Sigmoid colon (tissue), 6 donors: ENCODE measurements at regions not wholly inside any gene's neighbourhood (a gene's known extent, or its start where the extent isn't known, plus 50 kb on each side); places are given as distances from the start of the nearest gene placed in this dataset.
A peak's percentile ranks its signal among the peaks of the same experiment; 100 is the strongest.

ENCODE experiments used
- DNase-seq: peaks from one replicate; pipeline ENCODE4 v3.0.0-alpha.2; 2019
- H3K27ac ChIP-seq, 4 donors: fragments of 200-600 bp; sonication (generic); one replicate each; pipeline ENCODE4 v1.5.1; 2016 to 2019; ENCODE audit warnings: mild to moderate bottlenecking in 1 of 4
- H3K27me3 ChIP-seq, 3 donors: fragments of 200-600 bp; sonication (generic); one replicate each; pipeline ENCODE4 v1.5.1; 2019; ENCODE audit warnings: mild to moderate bottlenecking in 1 of 3
- H3K36me3 ChIP-seq, 4 donors: fragments of 200-600 bp; sonication (generic); one replicate each; pipeline ENCODE4 v1.5.1; 2016 to 2019
- H3K4me1 ChIP-seq, 4 donors: fragments of 200-600 bp; sonication (generic); one replicate each; pipeline ENCODE4 v1.5.1; 2017 to 2019
- H3K4me3 ChIP-seq, 4 donors: fragments of 200-600 bp; sonication (generic); one replicate each; pipeline ENCODE4 v1.5.1; 2017 to 2019; ENCODE audit warnings: mild to moderate bottlenecking in 2 of 4, moderate library complexity in 1 of 4
- H3K9me3 ChIP-seq, 4 donors: fragments of 200-600 bp in 3 of 4; sonication (generic) in 3 of 4; one replicate each; pipeline versions ENCODE4 v1.5.1 to v1.6.1; 2013 to 2019
- EP300 ChIP-seq, 4 donors: sonication (generic); formaldehyde crosslinking; IDR thresholded peaks; one replicate each; pipeline ENCODE4 v1.6.1; 2017; ENCODE audit warnings: antibody characterized with exemption in 4 of 4
- POLR2A ChIP-seq, 2 donors: fragments of 450-650 bp; IDR thresholded peaks; one replicate each; pipeline ENCODE4 v1.6.1; 2016; ENCODE audit warnings: antibody characterized with exemption in 2 of 2, mild to moderate bottlenecking in 2 of 2, moderate library complexity in 2 of 2
- POLR2AphosphoS5 ChIP-seq, 4 donors: sonication (generic); formaldehyde crosslinking; IDR thresholded peaks; one replicate each; pipeline ENCODE4 v1.6.1; 2017; ENCODE audit warnings: antibody characterized with exemption in 4 of 4
- WGBS, 2 donors: extraction: QIAGEN DNeasy Blood & Tissue Kit; methylation state at CpG; one replicate each; pipeline ENCODE4 v1.1.7; 2013; 5-methylcytosine and 5-hydroxymethylcytosine counted together
- intact Hi-C: fragments of 100-400 bp; cut with DNase I; formaldehyde crosslinking; loops from one replicate; pipeline ENCODE4 v1.15.1; 2023
- TF ChIP-seq, protein P1 (sequence below), 4 experiments: fragments of 450-650 bp in 3 of 4; fragments of 200-600 bp in 1 of 4; IDR thresholded peaks; one replicate each; pipeline ENCODE4 v1.5.1; 2016 to 2019; ENCODE audit warnings: antibody characterized with exemption in 4 of 4, mild to moderate bottlenecking in 3 of 4, moderate library complexity in 2 of 4
- donor health status: healthy with polysubstance abuse.
- donor health status: healthy.

DNA sequence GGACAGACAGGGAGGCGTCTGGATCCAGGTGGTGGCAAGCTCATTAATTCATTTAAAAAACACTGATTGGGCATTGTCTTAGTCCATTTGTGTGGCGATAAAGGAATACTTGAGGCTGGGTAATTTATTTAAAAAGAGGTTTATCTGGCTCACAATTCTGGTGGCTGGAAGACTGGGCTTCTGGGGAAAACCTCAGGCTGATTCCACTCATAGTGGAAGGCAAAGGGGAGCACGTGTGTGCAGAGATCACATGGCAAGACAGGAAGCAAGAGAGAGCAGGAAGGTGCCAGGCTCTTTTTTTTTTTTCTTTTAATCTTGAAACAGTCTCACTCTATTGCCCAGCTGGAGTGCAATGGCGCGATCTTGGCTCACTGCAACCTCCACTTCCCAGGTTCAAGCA, 100.2 kb upstream of the METTL14 start:
- Histone ChIP-seq H3K4me1 (no peaks in the 10 kb centered on the region), H3K27ac (peak overlapping the region in 1 of 4 donors; percentile 45), H3K27me3 (peaks cover 0 to 18% (median 0%) of the 10 kb centered on the region in 3 donors), H3K9me3 (no peaks in the 10 kb centered on the region), H3K36me3 (no peaks in the 10 kb centered on the region), H3K4me3 (no peak overlapping the region)
- TF ChIP-seq EP300 (IDR thresholded peaks at IDR 0.05) (no peak), POLR2AphosphoS5 (IDR thresholded peaks at IDR 0.05) (no peak), POLR2A (IDR thresholded peaks at IDR 0.05) (no peak)
- TF ChIP-seq, protein P1, sequence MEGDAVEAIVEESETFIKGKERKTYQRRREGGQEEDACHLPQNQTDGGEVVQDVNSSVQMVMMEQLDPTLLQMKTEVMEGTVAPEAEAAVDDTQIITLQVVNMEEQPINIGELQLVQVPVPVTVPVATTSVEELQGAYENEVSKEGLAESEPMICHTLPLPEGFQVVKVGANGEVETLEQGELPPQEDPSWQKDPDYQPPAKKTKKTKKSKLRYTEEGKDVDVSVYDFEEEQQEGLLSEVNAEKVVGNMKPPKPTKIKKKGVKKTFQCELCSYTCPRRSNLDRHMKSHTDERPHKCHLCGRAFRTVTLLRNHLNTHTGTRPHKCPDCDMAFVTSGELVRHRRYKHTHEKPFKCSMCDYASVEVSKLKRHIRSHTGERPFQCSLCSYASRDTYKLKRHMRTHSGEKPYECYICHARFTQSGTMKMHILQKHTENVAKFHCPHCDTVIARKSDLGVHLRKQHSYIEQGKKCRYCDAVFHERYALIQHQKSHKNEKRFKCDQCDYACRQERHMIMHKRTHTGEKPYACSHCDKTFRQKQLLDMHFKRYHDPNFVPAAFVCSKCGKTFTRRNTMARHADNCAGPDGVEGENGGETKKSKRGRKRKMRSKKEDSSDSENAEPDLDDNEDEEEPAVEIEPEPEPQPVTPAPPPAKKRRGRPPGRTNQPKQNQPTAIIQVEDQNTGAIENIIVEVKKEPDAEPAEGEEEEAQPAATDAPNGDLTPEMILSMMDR (IDR thresholded peaks at IDR 0.05) = no peak
- WGBS, 2 donors = 76 to 79% methylated on average over 5 of the region's 5 CpGs
- no peak for DNase-seq
- intact Hi-C loops = no loop called here

DNA sequence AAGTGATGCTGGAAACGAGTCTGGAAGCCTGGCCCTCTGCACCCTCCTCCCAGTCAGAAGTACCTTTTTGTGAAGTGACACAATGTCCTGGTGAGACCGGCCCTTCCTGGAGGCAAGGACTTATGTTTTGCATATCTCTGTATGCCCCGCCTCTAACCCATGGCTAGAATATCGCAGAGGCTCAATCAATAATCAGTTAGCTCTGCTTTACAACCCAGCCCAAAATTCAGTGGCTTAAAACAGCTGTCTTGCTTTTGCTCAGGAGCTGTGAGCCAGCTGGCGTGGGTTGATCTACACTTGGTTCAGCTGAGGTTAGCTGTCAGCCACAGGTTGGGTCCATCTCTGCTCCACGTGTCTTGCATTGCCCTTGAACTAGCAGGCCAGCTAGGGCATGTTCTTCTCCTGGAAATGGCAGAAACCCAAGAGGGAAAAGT, 98.8 kb upstream of the METTL14 start:
- 52 to 57% methylated on average over 6 of the region's 6 CpGs for WGBS, 2 donors
- no peak for TF ChIP-seq POLR2A (IDR thresholded peaks at IDR 0.05)
- TF ChIP-seq POLR2AphosphoS5 (IDR thresholded peaks at IDR 0.05) = peak in 2 of 4 donors; percentile 21 to 56
- no peaks in the 10 kb centered on the region for H3K36me3 ChIP-seq
- H3K4me1 ChIP-seq = no peaks in the 10 kb centered on the region
- H3K4me3 ChIP-seq = no peak overlapping the region
- peaks cover 0 to 18% (median 0%) of the 10 kb centered on the region in 3 donors for H3K27me3 ChIP-seq
- peak; percentile 77 for DNase-seq
- intact Hi-C loops = no loop called here
- peak overlapping the region in 3 of 4 donors; percentile 35 to 45 (median 44) for H3K27ac ChIP-seq
- no peaks in the 10 kb centered on the region for H3K9me3 ChIP-seq

DNA sequence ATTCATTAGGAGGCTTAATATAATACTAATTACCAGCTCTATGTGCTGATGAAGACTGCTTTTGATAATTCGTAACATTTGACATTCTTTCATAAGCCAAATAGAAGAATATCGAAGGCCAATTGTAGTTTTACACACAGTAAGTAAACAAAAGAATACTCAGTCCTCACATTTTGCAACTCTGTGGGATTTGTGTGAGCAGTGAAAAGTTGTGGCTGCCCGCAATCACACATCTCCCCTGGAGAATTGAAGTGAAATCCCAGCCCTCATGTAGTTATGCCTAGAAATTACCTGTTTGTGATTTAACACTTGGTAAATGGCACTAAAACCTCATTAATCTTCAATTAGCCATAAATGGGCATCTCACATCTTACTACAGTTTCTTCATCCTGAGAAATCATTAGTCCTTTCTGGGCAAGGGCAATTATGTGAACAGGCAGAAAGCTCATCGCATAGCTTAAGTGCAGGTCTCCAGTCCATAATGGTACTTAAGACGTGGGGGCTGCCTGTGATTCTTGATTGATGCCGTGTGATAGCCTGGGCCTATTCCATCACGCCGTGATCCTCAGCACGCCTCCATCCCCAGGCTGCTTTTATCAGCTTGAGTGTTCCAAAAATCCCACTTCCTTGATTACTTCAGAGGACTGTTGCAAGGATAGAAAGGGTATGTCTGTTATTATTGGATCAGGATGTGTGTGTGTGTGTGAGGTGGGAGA, 97.9 kb upstream of the METTL14 start:
- H3K4me3 ChIP-seq = no peak overlapping the region
- peak overlapping the region in 2 of 4 donors; percentile 35 to 44 for H3K27ac ChIP-seq
- peaks cover 0 to 18% (median 0%) of the 10 kb centered on the region in 3 donors for H3K27me3 ChIP-seq
- no peak for DNase-seq
- TF ChIP-seq, protein P1 (IDR thresholded peaks at IDR 0.05) = no peak
- TF ChIP-seq POLR2A (IDR thresholded peaks at IDR 0.05) (no peak), EP300 (IDR thresholded peaks at IDR 0.05) (no peak), POLR2AphosphoS5 (IDR thresholded peaks at IDR 0.05) (no peak)
- 81 to 87% methylated on average over 9 of the region's 9 CpGs for WGBS, 2 donors
- intact Hi-C loops = no loop called here
- H3K4me1 ChIP-seq = peaks cover 0 to 3% (median 0%) of the 10 kb centered on the region in 4 donors
- no peaks in the 10 kb centered on the region for H3K9me3 ChIP-seq
- H3K36me3 ChIP-seq = no peaks in the 10 kb centered on the region

DNA sequence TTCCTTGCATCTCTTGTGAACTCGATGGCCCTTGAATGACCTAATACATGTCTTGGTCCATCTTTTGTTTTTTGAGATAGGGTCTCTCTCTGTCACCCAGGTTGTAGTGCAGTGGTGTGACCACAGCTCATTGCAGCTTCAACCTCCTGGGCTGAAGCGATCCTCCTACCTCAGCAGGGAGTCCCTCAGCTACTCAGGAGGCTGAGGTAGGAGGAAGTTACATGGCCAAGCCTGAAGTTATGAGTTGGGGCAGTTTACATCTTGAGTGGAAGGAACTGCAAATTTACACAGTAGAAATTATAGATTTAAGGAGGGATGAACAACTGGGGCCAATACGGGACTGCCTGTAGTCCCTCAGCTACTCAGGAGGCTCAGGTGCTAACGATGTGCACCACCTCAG, 97.2 kb upstream of the METTL14 start:
- no peak for DNase-seq
- H3K4me1 ChIP-seq = peaks cover 0 to 5% (median 0%) of the 10 kb centered on the region in 4 donors
- 79 to 89% methylated on average over 4 of the region's 4 CpGs for WGBS, 2 donors
- intact Hi-C loops = no loop called here
- H3K27ac ChIP-seq = no peak overlapping the region
- H3K9me3 ChIP-seq = no peaks in the 10 kb centered on the region
- TF ChIP-seq, protein P1 (IDR thresholded peaks at IDR 0.05) = no peak
- TF ChIP-seq EP300 (IDR thresholded peaks at IDR 0.05) = no peak
- TF ChIP-seq POLR2AphosphoS5 (IDR thresholded peaks at IDR 0.05) = no peak
- no peak for TF ChIP-seq POLR2A (IDR thresholded peaks at IDR 0.05)
- H3K27me3 ChIP-seq = peaks cover 0 to 18% (median 0%) of the 10 kb centered on the region in 3 donors
- no peaks in the 10 kb centered on the region for H3K36me3 ChIP-seq
- no peak overlapping the region for H3K4me3 ChIP-seq

DNA sequence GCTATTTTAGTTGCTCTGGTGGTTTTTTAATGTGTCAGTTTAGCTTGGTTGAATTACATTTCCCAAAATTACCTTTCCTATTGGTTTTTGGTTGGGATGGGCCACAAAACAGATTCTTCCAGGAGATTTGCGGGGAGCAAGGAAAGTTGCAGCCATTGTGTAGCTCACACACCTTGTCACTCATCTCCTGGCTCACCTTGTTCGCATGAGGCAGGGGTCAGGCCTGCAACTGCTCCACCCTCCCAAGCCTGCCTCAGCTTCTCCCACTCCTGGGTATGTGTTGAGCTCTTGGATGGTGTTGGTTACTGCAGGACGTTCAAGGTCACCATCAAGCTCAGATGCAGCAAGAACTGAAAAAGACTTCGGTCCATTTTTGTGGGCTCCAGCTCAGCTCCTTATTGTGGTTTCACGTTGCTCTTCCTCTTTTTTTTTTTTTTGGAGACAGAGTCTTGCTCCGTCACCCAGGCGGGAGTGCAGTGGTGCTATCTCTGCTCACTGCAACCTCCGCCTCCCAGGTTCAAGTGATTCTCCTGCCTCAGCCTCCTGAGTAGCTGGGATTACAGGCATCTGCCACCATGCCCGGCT, 95.6 kb upstream of the METTL14 start:
- no peak overlapping the region for H3K27ac ChIP-seq
- no peaks in the 10 kb centered on the region for H3K36me3 ChIP-seq
- peaks cover 0 to 5% (median 0%) of the 10 kb centered on the region in 4 donors for H3K4me1 ChIP-seq
- no peaks in the 10 kb centered on the region for H3K9me3 ChIP-seq
- WGBS, 2 donors = 88 to 92% methylated on average over 9 of the region's 9 CpGs
- TF ChIP-seq POLR2A (IDR thresholded peaks at IDR 0.05) (no peak), EP300 (IDR thresholded peaks at IDR 0.05) (no peak), POLR2AphosphoS5 (IDR thresholded peaks at IDR 0.05) (no peak)
- TF ChIP-seq, protein P1 (IDR thresholded peaks at IDR 0.05) = no peak
- H3K4me3 ChIP-seq = no peak overlapping the region
- peaks cover 0 to 10% (median 0%) of the 10 kb centered on the region in 3 donors for H3K27me3 ChIP-seq
- intact Hi-C loops = no loop called here
- no peak for DNase-seq
